Urothelium cell line (cell line): ENCODE measurements at regions not wholly inside any gene's neighbourhood (a gene's known extent, or its start where the extent isn't known, plus 50 kb on each side); places are given as distances from the start of the nearest gene placed in this dataset.
A peak's percentile ranks its signal among the peaks of the same experiment; 100 is the strongest.

ENCODE experiments used
- DNase-seq: peaks from one replicate; pipeline ENCODE4 v3.0.0; 2011; ENCODE audit warnings: low spot score, mixed read lengths
- FAIRE-seq: peaks from 2 replicates; lab custom pipeline; 2011; peaks lifted over from hg19 to GRCh38; lab: Jason Lieb, UNC

DNA sequence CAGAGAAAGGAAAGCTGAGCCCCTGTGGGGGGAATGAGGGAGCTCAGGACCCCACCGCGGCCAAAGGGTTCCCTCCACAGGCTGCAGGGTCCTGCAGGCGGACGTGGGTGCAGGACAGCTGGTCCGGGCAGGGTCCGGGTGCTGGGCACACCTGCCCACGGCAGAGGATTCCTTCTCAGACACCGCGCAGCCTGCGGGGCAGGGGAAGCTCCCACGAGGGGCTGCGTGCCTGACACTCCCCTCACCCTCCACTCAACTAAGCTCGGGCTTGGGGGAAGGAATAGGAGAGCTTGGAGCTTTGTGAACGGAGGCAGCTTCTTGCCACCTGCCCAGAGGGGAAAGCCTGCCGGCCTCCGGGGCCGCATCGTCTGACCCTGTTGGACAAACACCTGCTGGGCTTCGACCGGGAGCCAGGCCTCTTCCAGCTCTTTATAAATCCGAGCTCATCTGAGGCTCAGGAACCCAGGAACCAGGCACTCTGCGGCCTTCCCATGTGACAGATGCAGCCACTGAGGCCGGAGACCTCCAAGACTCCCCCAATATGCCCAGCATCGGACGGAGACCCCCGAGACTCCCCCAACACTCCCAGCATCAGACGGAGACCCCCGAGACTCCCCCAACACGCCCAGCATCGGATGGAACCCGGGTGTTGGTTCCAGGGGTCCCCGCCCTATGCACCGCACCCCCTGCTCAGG lies 97.3 kb downstream of the PDGFA start:
- DNase-seq (no peak), FAIRE-seq (no peak)

DNA sequence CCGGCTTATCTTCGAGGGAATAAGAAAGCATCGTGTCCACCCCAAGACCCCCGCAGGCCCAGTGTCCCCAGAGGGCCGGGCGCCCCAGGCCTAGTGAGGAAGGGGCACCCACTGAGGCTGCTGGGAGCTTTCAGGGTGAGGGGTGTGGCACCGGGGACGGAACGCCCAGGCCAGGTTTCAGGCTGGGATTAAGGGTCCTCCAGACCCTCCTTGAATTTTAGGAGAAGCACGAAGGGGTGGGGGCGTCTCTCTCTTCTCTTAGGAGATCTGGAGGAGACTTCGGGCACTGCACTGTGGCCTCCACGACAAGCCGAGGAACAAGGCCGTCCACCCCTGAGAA lies 96.8 kb downstream of the PDGFA start:
- no peak for FAIRE-seq
- no peak for DNase-seq

- DNase-seq (no peak), FAIRE-seq (no peak)
Measured at GRCh38 chr7:423312-424260, 96.1 kb downstream of the PDGFA start.

DNA sequence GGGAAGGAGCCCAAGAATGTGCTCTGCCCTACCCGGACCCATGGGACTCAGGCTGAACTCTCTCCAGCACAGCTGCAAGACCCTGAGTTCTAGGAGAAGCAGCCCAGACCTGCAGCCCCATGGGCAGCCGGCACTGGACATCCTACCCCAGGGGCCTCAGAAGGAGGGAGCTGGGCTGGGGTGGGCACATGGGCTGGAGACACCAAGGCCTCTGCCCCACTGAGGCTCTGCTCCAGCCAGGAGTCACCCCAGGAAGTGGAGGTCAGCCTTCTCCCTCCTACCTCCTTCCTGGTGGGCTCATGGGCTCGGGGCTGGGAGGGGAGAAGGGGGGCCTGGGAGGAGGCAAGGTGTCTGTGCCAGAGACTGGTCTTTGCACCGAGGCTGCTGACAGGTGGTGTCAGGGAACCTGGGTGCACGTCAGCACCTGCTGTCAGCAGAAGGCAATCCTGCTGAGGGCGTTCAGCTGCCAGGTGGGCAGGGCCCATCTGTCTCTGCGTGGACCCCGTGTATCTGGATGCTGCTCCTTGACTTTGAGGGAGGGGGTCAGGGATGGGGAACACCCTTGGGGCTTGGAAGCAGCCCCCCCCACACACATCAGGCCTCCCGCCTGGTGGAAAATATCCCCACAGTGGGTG lies 95.2 kb downstream of the PDGFA start:
- FAIRE-seq (peak; percentile 65), DNase-seq (no peak)

- no peak for DNase-seq
- FAIRE-seq: peak; percentile 97
Measured at GRCh38 chr7:424961-425793, 94.5 kb downstream of the PDGFA start.

DNA sequence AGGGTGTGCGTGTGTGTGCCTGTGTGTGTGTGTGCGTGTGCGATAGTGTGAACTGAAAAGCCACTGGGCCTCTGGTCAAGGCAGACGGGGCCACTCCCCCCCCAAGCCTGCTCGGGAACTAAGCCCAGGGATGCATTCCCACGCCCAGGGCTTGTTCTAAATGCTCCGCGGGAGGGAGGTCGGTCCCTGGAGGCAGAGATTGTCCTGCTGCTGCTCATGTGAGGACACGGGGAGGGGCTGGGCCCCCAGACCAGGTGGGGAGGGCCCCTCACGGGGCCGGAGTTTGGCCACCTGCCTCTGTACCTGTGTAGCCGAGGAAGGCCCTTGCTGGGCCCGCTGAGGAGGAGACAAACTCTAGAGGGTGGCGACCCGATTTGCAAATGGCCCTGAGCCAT lies 93.9 kb downstream of the PDGFA start:
- DNase-seq (no peak), FAIRE-seq (no peak)

DNA sequence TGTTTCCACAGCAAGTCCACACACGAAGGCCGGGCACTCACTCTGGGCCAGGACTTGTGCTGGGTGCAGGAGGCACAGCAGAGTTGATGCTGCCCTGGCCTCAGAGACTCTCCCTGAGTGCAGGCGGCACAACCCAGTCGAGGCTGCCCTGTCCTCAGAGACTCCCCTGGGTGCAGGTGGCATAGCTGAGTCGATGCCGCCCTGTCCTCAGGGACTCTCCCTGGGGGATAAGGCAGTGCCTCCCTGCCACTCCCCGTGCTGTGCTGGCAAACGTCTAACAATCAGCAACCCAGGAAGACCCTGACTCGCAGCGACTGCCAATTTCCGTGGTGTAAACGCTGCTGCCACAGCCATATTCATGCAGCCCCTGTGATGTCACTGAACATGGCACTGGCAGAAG lies 93.1 kb downstream of the PDGFA start:
- DNase-seq: no peak
- no peak for FAIRE-seq

DNA sequence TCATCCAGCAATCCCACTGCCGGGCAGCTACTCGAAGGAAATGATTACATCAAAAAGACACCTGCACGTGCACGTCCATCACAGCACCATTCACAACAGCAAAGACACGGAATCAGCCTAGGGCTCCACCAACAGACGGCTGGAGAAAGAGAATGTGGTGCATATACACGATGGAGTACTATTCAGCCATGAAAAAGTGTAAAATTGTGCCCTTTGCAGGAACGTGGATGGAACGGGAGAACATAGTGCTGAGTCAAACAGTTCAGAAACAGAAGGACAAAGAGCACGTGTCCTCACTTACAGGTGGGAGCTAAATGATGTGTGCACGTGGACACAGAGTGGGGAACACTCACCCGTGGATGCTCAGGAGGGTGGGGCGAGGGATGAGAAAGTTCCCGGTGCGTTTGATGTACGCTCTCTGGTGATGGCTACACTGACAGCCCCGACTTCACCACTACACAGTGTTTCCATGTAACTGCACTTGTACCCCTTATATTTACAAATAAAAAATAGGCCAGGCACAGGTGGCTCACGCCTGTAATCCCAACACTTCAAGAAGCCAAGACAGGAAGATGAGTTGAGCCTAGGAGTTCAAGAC lies 92.0 kb downstream of the PDGFA start:
- FAIRE-seq: peak; percentile 76
- DNase-seq: no peak

GRCh38 chr7:428387-428786 lies 91.3 kb downstream of the PDGFA start:
- peak; percentile 46 for FAIRE-seq

GRCh38 chr7:428927-429827 lies 90.5 kb downstream of the PDGFA start:
- FAIRE-seq (no peak), DNase-seq (no peak)

More at GRCh38 chr7:428387-428786, 91.3 kb downstream of the PDGFA start:
- no peak for DNase-seq

DNA sequence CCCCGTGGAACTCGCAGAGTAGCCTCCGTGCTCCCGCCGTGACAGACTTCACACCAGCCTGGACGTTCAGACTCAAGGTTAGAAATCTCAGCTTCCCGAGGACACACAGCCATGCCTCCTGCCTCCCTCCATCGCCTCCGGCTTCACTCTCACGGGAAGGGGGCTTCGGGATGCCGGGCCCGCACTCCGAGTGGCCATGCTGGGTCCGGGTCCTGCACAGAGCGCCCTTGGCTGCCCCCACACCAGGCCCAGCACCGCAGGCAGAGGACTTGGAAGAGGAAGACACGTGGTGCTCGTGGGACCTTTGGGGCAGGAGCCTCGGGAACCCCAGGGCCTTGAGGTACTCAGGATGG lies 89.8 kb downstream of the PDGFA start:
- FAIRE-seq: no peak
- DNase-seq: no peak

- FAIRE-seq: no peak
- DNase-seq: no peak
Measured at GRCh38 chr7:431041-431440, 88.6 kb downstream of the PDGFA start.

- DNase-seq (no peak), FAIRE-seq (peak; percentile 78)
Measured at GRCh38 chr7:431658-432111, 88.0 kb downstream of the PDGFA start.

DNA sequence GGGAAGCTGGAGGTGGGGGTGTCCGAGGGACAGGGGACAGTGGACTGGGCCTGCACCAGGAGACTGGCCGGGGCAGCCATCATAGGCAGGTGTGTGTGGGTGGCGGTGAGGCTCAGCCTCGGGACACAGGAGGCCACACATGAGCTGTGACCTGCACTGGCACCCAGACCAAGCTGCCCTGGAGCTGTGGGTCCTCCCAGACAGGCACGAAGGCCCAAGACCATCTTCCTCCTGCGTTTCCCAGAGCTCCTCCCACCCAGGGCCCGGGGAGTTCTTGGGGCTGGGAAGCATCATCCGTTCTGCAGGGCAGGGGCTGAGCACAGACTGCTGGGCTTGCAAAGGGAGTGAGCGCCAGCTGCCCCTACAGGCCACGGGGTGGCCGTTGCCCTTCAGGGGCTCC lies 87.4 kb downstream of the PDGFA start:
- DNase-seq (no peak), FAIRE-seq (no peak)

- DNase-seq (no peak), FAIRE-seq (no peak)
Measured at GRCh38 chr7:432933-433332, 86.7 kb downstream of the PDGFA start.

GRCh38 chr7:433558-433957 lies 86.1 kb downstream of the PDGFA start:
- FAIRE-seq (no peak), DNase-seq (no peak)

DNA sequence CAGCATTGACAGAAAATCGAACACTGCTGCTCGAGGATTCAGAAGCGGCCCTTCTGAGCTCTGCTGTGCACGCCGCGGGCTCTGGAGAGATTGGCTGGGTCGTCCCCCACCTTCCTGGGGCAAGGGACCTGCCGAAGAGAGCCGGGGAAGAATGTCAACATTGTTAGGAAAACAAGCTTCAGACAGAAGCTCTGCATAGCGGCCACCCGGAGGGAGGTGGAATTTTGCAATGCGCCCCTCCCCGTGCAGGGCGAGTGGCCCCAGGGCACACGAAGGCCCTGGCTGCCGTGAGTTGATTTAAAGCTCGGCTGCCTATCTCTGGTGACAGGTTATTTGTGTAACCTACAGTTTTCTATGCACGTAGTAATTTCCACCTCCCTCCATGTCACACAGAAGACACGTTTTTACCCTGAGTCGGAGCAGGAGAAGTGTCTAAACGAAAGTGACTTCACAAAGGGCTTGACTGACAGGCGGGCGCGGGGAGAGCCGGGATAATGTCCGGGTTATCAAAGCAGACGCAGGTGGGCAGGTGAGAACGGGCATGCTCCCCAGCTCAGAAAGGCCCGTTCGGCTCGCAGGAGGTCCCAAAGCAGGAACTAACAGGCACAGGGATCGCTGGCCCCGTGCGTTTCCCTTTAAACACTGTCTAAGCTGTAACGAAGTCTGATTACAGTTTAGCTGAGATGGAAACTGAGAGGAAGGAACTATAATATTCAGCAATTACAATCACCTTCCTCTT lies 84.6 kb downstream of the PDGFA start:
- DNase-seq: no peak
- FAIRE-seq: peak; percentile 76

DNA sequence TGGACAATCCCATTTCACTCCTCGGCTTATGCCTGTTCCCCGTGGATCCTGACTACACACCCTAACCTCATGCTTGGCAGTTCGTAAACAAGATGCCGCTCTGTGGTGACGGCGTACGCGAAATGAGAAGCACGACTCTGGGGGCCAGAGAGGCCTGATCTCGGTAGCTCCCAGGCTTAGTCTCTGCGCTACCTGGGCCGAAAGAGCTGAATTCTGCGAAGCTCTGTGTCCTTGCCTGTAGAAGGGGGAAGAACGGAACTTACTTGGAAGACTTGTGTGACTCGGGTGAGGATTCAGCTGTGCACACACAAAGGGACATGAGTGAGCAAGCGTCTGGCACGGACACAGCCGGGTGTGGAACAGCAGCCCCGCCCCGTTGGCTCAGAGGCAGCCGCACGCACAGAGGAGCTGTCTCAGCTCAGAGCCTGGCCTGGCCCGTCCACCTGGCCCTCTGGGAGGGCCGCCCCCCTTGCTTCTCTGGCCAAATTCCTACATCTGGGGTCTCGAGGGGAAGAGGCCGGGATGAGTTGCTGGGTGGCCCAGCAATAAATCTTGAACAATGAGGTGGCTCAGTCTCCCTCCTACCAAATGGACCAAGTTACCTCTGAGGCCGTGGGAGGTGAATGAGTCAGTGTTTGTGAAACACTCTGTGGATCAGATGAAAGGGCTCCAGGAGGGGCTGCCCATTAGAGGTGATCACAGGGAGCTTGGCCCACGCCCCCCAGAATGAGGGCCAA lies 83.8 kb downstream of the PDGFA start:
- FAIRE-seq (peak; percentile 73), DNase-seq (peak; percentile 84)
